ENCODE measurements at regions not wholly inside any gene's neighbourhood (a gene's known extent, or its start where the extent isn't known, plus 50 kb on each side); places are given as distances from the start of the nearest gene placed in this dataset.

GRCh38 chr10:107717046-107717445 is 552.5 kb upstream of the SORCS1 start:
- POLR2A ChIA-PET = no interaction called here
- H3K27me3 ChIP-seq (ENCODE audit: control insufficient read depth, insufficient read depth, low read length) = no peaks in the 10 kb centered on the region
- CTCF ChIA-PET = no interaction called here
- TF ChIP-seq CTCF (IDR thresholded peaks at IDR 0.05; ENCODE audit: low read depth, low read length) = no peak
- H3K4me3 ChIP-seq (ENCODE audit: low read depth, low read length) = no peak overlapping the region
- H3K27ac ChIP-seq (ENCODE audit: low read depth, low read length) = no peak overlapping the region
- no peak for DNase-seq (ENCODE audit: low read depth, low spot score)
- H3K9me3 ChIP-seq (ENCODE audit: control insufficient read depth, insufficient read depth, low read length) = no peaks in the 10 kb centered on the region

GRCh38 chr10:107715565-107715964 is 551.1 kb upstream of the SORCS1 start:
- Histone ChIP-seq H3K27ac (ENCODE audit: low read depth, low read length) (no peak overlapping the region), H3K27me3 (ENCODE audit: control insufficient read depth, insufficient read depth, low read length) (no peaks in the 10 kb centered on the region), H3K9me3 (ENCODE audit: control insufficient read depth, insufficient read depth, low read length) (no peaks in the 10 kb centered on the region; the same call in 1 of the 2 replicates), H3K4me3 (ENCODE audit: low read depth, low read length) (no peak overlapping the region)
- no peak for DNase-seq (ENCODE audit: low read depth, low spot score)
- no peak for TF ChIP-seq CTCF (IDR thresholded peaks at IDR 0.05; ENCODE audit: low read depth, low read length)
- ChIA-PET POLR2A (no interaction called here), CTCF (no interaction called here)

DNA sequence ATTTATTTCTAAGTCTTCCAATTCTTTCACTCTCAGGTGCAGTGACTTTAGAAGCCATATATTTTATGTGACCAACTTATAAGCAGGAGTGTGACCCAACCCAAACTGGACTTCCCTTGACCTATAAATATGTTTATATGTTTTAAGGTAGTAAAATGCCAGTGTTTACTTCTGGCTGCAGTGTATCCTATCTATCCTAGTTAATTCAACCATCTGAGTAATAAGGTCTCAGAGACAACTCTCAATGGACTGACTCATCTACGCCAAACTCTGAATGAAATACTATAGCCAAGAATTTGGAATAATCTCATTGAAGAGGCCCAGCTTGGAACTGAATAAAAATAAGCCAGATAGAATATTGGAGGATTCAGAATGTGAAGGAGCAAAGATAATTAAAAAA is 544.5 kb upstream of the SORCS1 start:
- Histone ChIP-seq H3K27me3 (ENCODE audit: control insufficient read depth, insufficient read depth, low read length) (no peaks in the 10 kb centered on the region), H3K9me3 (ENCODE audit: control insufficient read depth, insufficient read depth, low read length) (peaks cover 4% of the 10 kb centered on the region), H3K27ac (ENCODE audit: low read depth, low read length) (no peak overlapping the region), H3K4me3 (ENCODE audit: low read depth, low read length) (no peak overlapping the region)
- CTCF ChIA-PET = no interaction called here
- POLR2A ChIA-PET = no interaction called here
- no peak for DNase-seq (ENCODE audit: low read depth, low spot score)
- TF ChIP-seq CTCF (IDR thresholded peaks at IDR 0.05; ENCODE audit: low read depth, low read length) = no peak

DNA sequence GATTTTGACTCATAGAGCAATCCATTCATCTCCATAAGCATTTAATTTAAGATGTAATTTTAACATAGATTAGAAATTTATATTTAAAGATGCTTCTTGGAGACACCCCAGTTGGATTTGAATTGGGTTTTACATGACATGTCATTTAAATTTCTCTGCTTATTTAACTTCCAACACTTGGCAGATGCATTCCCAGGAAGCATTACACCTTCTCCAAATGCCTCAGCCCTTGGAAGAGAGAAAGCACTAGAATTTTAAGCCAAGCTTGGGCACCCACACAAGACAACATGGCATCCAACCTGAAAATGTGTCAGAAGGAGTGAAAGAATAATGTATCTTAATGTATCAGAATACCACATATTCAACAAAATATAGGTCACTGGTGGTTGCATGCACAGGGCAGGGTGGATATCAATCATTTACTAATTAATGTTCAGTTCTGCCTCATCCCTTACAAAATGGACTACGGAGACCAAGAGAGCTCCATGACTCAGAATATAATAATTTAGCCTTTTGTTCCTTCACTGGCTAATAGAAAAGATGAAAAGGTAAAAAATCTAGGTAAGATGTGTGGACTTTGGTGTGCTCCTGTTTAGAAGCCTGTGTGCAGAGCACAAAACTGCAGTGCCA is 541.7 kb upstream of the SORCS1 start:
- Histone ChIP-seq H3K27ac (ENCODE audit: low read depth, low read length) (no peak overlapping the region), H3K9me3 (ENCODE audit: control insufficient read depth, insufficient read depth, low read length) (peaks cover 4% of the 10 kb centered on the region), H3K27me3 (ENCODE audit: control insufficient read depth, insufficient read depth, low read length) (no peaks in the 10 kb centered on the region), H3K4me3 (ENCODE audit: low read depth, low read length) (no peak overlapping the region)
- DNase-seq (ENCODE audit: low read depth, low spot score) = no peak
- ChIA-PET CTCF (no interaction called here), POLR2A (no interaction called here)
- TF ChIP-seq CTCF (IDR thresholded peaks at IDR 0.05; ENCODE audit: low read depth, low read length) = no peak

DNA sequence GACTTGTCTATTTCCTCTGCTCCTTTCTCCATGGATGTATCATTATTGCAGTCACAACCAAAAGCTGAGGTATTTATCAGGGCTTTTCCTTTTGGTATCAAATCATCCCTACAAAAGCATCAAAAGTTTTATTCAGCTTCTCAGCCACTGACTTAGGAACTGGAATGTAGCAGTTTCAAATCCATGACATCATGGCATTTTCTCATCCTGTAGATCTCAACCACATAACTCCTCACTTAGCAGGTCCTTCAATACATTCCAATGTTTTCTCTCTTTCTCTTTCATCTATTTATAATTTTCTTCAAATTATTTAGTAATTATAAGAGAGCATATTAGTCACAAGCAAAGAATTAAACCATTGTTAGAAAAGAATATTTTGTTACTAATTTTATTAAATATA is 537.4 kb upstream of the SORCS1 start:
- Histone ChIP-seq H3K4me3 (ENCODE audit: low read depth, low read length) (no peak overlapping the region), H3K27ac (ENCODE audit: low read depth, low read length) (no peak overlapping the region), H3K27me3 (ENCODE audit: control insufficient read depth, insufficient read depth, low read length) (no peaks in the 10 kb centered on the region), H3K9me3 (ENCODE audit: control insufficient read depth, insufficient read depth, low read length) (peaks cover 4% of the 10 kb centered on the region)
- TF ChIP-seq CTCF (IDR thresholded peaks at IDR 0.05; ENCODE audit: low read depth, low read length) = no peak
- ChIA-PET POLR2A (no interaction called here), CTCF (no interaction called here)
- no peak for DNase-seq (ENCODE audit: low read depth, low spot score)
